Panc1 (cell line): ENCODE measurements at regions not wholly inside any gene's neighbourhood (a gene's known extent, or its start where the extent isn't known, plus 50 kb on each side); places are given as distances from the start of the nearest gene placed in this dataset.

Source experiments
- ATAC-seq: fragments of 200-7000 bp; cut with Tn5 transposase; 2 replicates; pipeline ENCODE4 v1.9.1; 2020; ENCODE audit warnings: mild to moderate bottlenecking, moderate library complexity
- BruUV-seq: library from RNA; stranded (reverse); fragments of 400-500 nt; replicated peaks from 2 replicates; lab custom pipeline; 2021; lab: Mats Ljungman, UMichigan
- CTCF ChIA-PET: fragments of 300-600 bp; sonication (Branson Sonifier 250); formaldehyde crosslinking; loops from one replicate; lab custom pipeline; 2022; ENCODE audit warnings: antibody characterized with exemption; lab: Charles Lee
- POLR2A ChIA-PET: fragments of 300-600 bp; sonication (Branson Sonifier 250); formaldehyde crosslinking; loops from one replicate; lab custom pipeline; 2022; ENCODE audit warnings: antibody characterized with exemption; lab: Charles Lee
- DNase-seq: peaks from one replicate; pipeline ENCODE4 v3.0.0-alpha.2; 2010; ENCODE audit warnings: low read depth, low spot score
- H3K27ac ChIP-seq: 2 replicates; pipeline ENCODE4 v1.5.1; 2011; ENCODE audit warnings: mild to moderate bottlenecking, low read length, inconsistent platforms
- H3K27me3 ChIP-seq: fragments of 200-500 bp; sonication (Bioruptor generic); 2 replicates; pipeline ENCODE4 v1.6.0; 2014; ENCODE audit warnings: low read length, inconsistent platforms; ENCODE audit not compliant: control insufficient read depth, insufficient read depth
- H3K36me3 ChIP-seq: fragments of 200-500 bp; sonication (Bioruptor generic); 2 replicates; pipeline ENCODE4 v1.5.1; 2014; ENCODE audit warnings: inconsistent platforms, mild to moderate bottlenecking, low read length, moderate library complexity; ENCODE audit not compliant: control insufficient read depth, insufficient read depth
- H3K4me1 ChIP-seq: 2 replicates; pipeline ENCODE4 v1.5.1; 2011; ENCODE audit warnings: inconsistent platforms, mild to moderate bottlenecking, low read length, moderate library complexity; ENCODE audit not compliant: control insufficient read depth, insufficient read depth
- H3K4me3 ChIP-seq, 2 experiments: 2 replicates each; pipeline ENCODE4 v1.5.1; 2011 to 2012; ENCODE audit warnings: low read depth in 2 of 2, low read length in 2 of 2, mild to moderate bottlenecking in 2 of 2, inconsistent platforms in 1 of 2, moderate library complexity in 1 of 2
- H3K9me3 ChIP-seq: fragments of 200-500 bp; sonication (Bioruptor generic); 2 replicates; pipeline ENCODE4 v1.5.1; 2014; ENCODE audit warnings: low read depth, mild to moderate bottlenecking, inconsistent platforms, low read length, moderate library complexity; ENCODE audit not compliant: control insufficient read depth, insufficient read depth
- POLR2AphosphoS5 ChIP-seq: IDR thresholded peaks from 2 replicates; pipeline ENCODE4 v1.6.1; 2012; ENCODE audit warnings: mild to moderate bottlenecking, low read depth, low read length, moderate library complexity
- REST ChIP-seq, 2 experiments: IDR thresholded peaks; 2 replicates each; pipeline ENCODE4 v1.6.1; 2011 to 2012; ENCODE audit warnings: low read depth in 2 of 2, control low read depth in 1 of 2, low read length in 1 of 2, mild to moderate bottlenecking in 1 of 2, moderate library complexity in 1 of 2; ENCODE audit not compliant: insufficient read depth in 1 of 2
- SIN3A ChIP-seq: IDR thresholded peaks from 2 replicates; pipeline ENCODE4 v1.6.1; 2012; ENCODE audit warnings: low read depth, mild to moderate bottlenecking, low read length, moderate library complexity, borderline replicate concordance; ENCODE audit not compliant: insufficient read depth
- TCF7L2 ChIP-seq: IDR thresholded peaks from 2 replicates; pipeline ENCODE4 v1.6.1; 2011; ENCODE audit warnings: mild to moderate bottlenecking, low read depth, low read length, inconsistent platforms
- in situ Hi-C: cut with HindIII; loops from 2 replicates; pipeline ENCODE4 v1.10.0; 2016; ENCODE audit warnings: low sequenced_read_pairs, low pct_unique_long_range_greater_than_20kb
- intact Hi-C: fragments of 100-400 bp; cut with micrococcal nuclease; formaldehyde crosslinking; loops from one replicate; pipeline ENCODE4 v1.10.0; 2022; ENCODE audit not compliant: unreplicated experiment
- TF ChIP-seq, protein P1 (sequence below): fragments of 450-650 bp; IDR thresholded peaks from 2 replicates; pipeline ENCODE4 v1.5.1; 2017; ENCODE audit warnings: mild to moderate bottlenecking

- DNase-seq: no peak
- in situ Hi-C loops: no loop called here
- TF ChIP-seq POLR2AphosphoS5 (no peak), TCF7L2 (no peak), SIN3A (no peak), REST (IDR thresholded peaks at IDR 0.05; ENCODE audit: insufficient read depth in 1 of 2, low read depth in 2 of 2, low read length in 1 of 2) (no peak)
- TF ChIP-seq, protein P1, sequence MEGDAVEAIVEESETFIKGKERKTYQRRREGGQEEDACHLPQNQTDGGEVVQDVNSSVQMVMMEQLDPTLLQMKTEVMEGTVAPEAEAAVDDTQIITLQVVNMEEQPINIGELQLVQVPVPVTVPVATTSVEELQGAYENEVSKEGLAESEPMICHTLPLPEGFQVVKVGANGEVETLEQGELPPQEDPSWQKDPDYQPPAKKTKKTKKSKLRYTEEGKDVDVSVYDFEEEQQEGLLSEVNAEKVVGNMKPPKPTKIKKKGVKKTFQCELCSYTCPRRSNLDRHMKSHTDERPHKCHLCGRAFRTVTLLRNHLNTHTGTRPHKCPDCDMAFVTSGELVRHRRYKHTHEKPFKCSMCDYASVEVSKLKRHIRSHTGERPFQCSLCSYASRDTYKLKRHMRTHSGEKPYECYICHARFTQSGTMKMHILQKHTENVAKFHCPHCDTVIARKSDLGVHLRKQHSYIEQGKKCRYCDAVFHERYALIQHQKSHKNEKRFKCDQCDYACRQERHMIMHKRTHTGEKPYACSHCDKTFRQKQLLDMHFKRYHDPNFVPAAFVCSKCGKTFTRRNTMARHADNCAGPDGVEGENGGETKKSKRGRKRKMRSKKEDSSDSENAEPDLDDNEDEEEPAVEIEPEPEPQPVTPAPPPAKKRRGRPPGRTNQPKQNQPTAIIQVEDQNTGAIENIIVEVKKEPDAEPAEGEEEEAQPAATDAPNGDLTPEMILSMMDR: no peak
- ChIA-PET POLR2A (no interaction called here), CTCF (no interaction called here)
- Histone ChIP-seq H3K4me3 (no peak overlapping the region), H3K4me1 (no peaks in the 10 kb centered on the region), H3K9me3 (peaks cover 3% of the 10 kb centered on the region; the same call in 1 of the 2 replicates), H3K27ac (no peak overlapping the region), H3K36me3 (no peaks in the 10 kb centered on the region; the same call in 1 of the 2 replicates), H3K27me3 (no peaks in the 10 kb centered on the region)
- no TSS peak for BruUV-seq
- intact Hi-C loops: no loop called here
- ATAC-seq: no peak
Observed at GRCh38 chr1:193754151-193754550, 567.7 kb upstream of the B3GALT2 start.

GRCh38 chr1:193753038-193753756 is 566.8 kb upstream of the B3GALT2 start:
- CTCF ChIA-PET: no interaction called here
- intact Hi-C loops: no loop called here
- Histone ChIP-seq H3K27me3 (no peaks in the 10 kb centered on the region), H3K4me3 (no peak overlapping the region), H3K27ac (no peak overlapping the region), H3K9me3 (peaks cover 3% of the 10 kb centered on the region; the same call in 1 of the 2 replicates), H3K4me1 (no peaks in the 10 kb centered on the region), H3K36me3 (no peaks in the 10 kb centered on the region; the same call in 1 of the 2 replicates)
- no peak for DNase-seq
- TF ChIP-seq REST (IDR thresholded peaks at IDR 0.05; ENCODE audit: insufficient read depth in 1 of 2, low read depth in 2 of 2, low read length in 1 of 2): no peak
- no peak for TF ChIP-seq POLR2AphosphoS5
- ATAC-seq: no peak
- in situ Hi-C loops: no loop called here
- POLR2A ChIA-PET: no interaction called here
- BruUV-seq: no TSS peak
